Parathyroid adenoma (tissue), 2 donors: ENCODE measurements at regions not wholly inside any gene's neighbourhood (a gene's known extent, or its start where the extent isn't known, plus 50 kb on each side); places are given as distances from the start of the nearest gene placed in this dataset.

Source experiments
- H2AFZ ChIP-seq: fragments of 300-600 bp; sonication (generic); one replicate; pipeline ENCODE4 v1.7.0; 2017; ENCODE audit warnings: antibody characterized with exemption, mild to moderate bottlenecking
- H3K27ac ChIP-seq: fragments of 300-600 bp; sonication (generic); one replicate; pipeline ENCODE4 v1.7.0; 2017
- H3K27me3 ChIP-seq: fragments of 300-600 bp; sonication (generic); one replicate; pipeline ENCODE4 v1.7.0; 2017; ENCODE audit warnings: low read length; ENCODE audit not compliant: control insufficient read depth, insufficient read depth
- H3K36me3 ChIP-seq: fragments of 300-600 bp; sonication (generic); one replicate; pipeline ENCODE4 v1.7.0; 2017; ENCODE audit warnings: low read length; ENCODE audit not compliant: control insufficient read depth, insufficient read depth
- H3K4me1 ChIP-seq: fragments of 300-600 bp; sonication (generic); one replicate; pipeline ENCODE4 v1.7.0; 2017; ENCODE audit warnings: control low read depth
- H3K4me2 ChIP-seq: fragments of 300-600 bp; sonication (generic); one replicate; pipeline ENCODE4 v1.7.0; 2017; ENCODE audit warnings: low read length
- H3K4me3 ChIP-seq: fragments of 300-600 bp; sonication (generic); one replicate; pipeline ENCODE4 v1.7.0; 2017; ENCODE audit warnings: low read depth, low read length
- H3K79me2 ChIP-seq: fragments of 300-600 bp; sonication (generic); one replicate; pipeline ENCODE4 v1.7.0; 2017; ENCODE audit warnings: control low read depth
- H3K9ac ChIP-seq: fragments of 300-600 bp; sonication (generic); one replicate; pipeline ENCODE4 v1.7.0; 2017; ENCODE audit warnings: mild to moderate bottlenecking
- H3K9me3 ChIP-seq: fragments of 300-600 bp; sonication (generic); one replicate; pipeline ENCODE4 v1.7.0; 2017; ENCODE audit warnings: low read length; ENCODE audit not compliant: control insufficient read depth
- CTCF ChIP-seq: fragments of 300-600 bp; sonication (generic); IDR thresholded peaks from one replicate; pipeline ENCODE4 v1.7.0; 2017; ENCODE audit warnings: antibody characterized with exemption, mild to moderate bottlenecking
- donor health status: primary hyperparathyroidism.

GRCh38 chr13:39981056-39981455 lies 325.6 kb downstream of the COG6 start:
- H3K4me1 ChIP-seq = no peaks in the 10 kb centered on the region
- H3K4me3 ChIP-seq = no peak overlapping the region
- no peaks in the 10 kb centered on the region for H3K27me3 ChIP-seq
- no peak for TF ChIP-seq CTCF
- H3K79me2 ChIP-seq = no peaks in the 10 kb centered on the region
- H3K36me3 ChIP-seq = no peaks in the 10 kb centered on the region
- H3K9me3 ChIP-seq = no peaks in the 10 kb centered on the region
- H2AFZ ChIP-seq = no peak overlapping the region
- H3K4me2 ChIP-seq = no peak overlapping the region
- H3K9ac ChIP-seq = no peak overlapping the region
- H3K27ac ChIP-seq = no peak overlapping the region

GRCh38 chr13:39982745-39983144 lies 327.3 kb downstream of the COG6 start:
- no peaks in the 10 kb centered on the region for H3K27me3 ChIP-seq
- no peak overlapping the region for H3K4me2 ChIP-seq
- H3K79me2 ChIP-seq = no peaks in the 10 kb centered on the region
- TF ChIP-seq CTCF = no peak
- H3K4me3 ChIP-seq = no peak overlapping the region
- no peak overlapping the region for H3K27ac ChIP-seq
- no peaks in the 10 kb centered on the region for H3K4me1 ChIP-seq
- no peak overlapping the region for H3K9ac ChIP-seq
- no peaks in the 10 kb centered on the region for H3K36me3 ChIP-seq
- no peaks in the 10 kb centered on the region for H3K9me3 ChIP-seq
- no peak overlapping the region for H2AFZ ChIP-seq

DNA sequence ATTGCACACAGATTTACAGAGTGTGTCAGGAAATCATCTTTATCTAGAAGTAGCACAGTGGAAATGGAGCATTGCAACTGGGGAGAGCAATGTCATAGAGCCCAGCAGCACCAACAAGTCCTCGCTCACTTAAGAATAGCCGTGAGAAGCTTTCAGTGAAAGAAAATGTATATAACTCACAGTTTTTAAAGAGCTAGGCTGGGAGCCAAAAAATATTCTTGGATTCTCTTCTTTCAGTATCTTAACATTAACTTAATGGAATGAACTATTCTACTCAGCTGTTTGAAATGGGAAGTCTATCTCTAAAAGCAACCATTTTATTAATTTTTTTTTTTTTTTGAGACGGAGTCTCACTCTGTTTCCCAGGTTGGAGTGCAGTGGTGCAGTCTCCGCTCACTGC lies 329.6 kb downstream of the COG6 start:
- no peak overlapping the region for H3K27ac ChIP-seq
- H3K4me1 ChIP-seq = no peaks in the 10 kb centered on the region
- H3K9me3 ChIP-seq = no peaks in the 10 kb centered on the region
- no peak overlapping the region for H3K4me2 ChIP-seq
- no peaks in the 10 kb centered on the region for H3K36me3 ChIP-seq
- no peak overlapping the region for H3K4me3 ChIP-seq
- TF ChIP-seq CTCF = no peak
- H3K79me2 ChIP-seq = no peaks in the 10 kb centered on the region
- no peak overlapping the region for H2AFZ ChIP-seq
- no peaks in the 10 kb centered on the region for H3K27me3 ChIP-seq
- H3K9ac ChIP-seq = no peak overlapping the region

GRCh38 chr13:39988351-39988750 lies 332.9 kb downstream of the COG6 start:
- H3K4me1 ChIP-seq = no peaks in the 10 kb centered on the region
- TF ChIP-seq CTCF = no peak
- no peak overlapping the region for H3K4me2 ChIP-seq
- no peaks in the 10 kb centered on the region for H3K36me3 ChIP-seq
- no peaks in the 10 kb centered on the region for H3K27me3 ChIP-seq
- H3K79me2 ChIP-seq = no peaks in the 10 kb centered on the region
- H3K4me3 ChIP-seq = no peak overlapping the region
- no peak overlapping the region for H3K9ac ChIP-seq
- no peak overlapping the region for H2AFZ ChIP-seq
- H3K9me3 ChIP-seq = no peaks in the 10 kb centered on the region
- H3K27ac ChIP-seq = no peak overlapping the region

DNA sequence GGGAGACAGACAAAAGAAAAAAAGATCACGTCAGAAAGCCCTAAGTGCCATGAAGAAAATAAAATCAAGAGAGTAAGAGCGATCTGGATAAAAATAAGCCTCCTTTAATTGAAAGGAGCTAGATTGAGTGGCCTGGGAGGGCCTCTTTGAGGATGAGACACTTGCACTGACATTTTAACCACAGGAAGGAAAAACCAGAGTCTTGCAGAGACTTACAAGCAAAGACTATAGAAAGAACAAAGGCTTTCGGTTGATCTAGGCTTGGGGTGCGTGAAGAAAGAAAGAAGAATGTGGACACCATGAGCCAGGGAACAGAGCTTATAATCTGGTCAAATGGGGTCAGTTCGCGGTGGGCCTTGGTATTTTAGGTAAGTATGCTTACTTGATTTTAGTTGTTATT lies 342.7 kb downstream of the COG6 start:
- Histone ChIP-seq H3K27ac (no peak overlapping the region), H3K36me3 (no peaks in the 10 kb centered on the region), H3K9me3 (no peaks in the 10 kb centered on the region), H3K4me1 (no peaks in the 10 kb centered on the region), H3K79me2 (no peaks in the 10 kb centered on the region), H3K4me3 (no peak overlapping the region), H3K9ac (no peak overlapping the region), H3K27me3 (no peaks in the 10 kb centered on the region), H3K4me2 (no peak overlapping the region), H2AFZ (no peak overlapping the region)
- no peak for TF ChIP-seq CTCF
